ENCODE measurements at regions not wholly inside any gene's neighbourhood (a gene's known extent, or its start where the extent isn't known, plus 50 kb on each side); places are given as distances from the start of the nearest gene placed in this dataset.
"Not testable (repeated sequence)": the region's sequence is repeated elsewhere in the genome, so short reads cannot be mapped to it uniquely, and the experiment has no call there.

DNA sequence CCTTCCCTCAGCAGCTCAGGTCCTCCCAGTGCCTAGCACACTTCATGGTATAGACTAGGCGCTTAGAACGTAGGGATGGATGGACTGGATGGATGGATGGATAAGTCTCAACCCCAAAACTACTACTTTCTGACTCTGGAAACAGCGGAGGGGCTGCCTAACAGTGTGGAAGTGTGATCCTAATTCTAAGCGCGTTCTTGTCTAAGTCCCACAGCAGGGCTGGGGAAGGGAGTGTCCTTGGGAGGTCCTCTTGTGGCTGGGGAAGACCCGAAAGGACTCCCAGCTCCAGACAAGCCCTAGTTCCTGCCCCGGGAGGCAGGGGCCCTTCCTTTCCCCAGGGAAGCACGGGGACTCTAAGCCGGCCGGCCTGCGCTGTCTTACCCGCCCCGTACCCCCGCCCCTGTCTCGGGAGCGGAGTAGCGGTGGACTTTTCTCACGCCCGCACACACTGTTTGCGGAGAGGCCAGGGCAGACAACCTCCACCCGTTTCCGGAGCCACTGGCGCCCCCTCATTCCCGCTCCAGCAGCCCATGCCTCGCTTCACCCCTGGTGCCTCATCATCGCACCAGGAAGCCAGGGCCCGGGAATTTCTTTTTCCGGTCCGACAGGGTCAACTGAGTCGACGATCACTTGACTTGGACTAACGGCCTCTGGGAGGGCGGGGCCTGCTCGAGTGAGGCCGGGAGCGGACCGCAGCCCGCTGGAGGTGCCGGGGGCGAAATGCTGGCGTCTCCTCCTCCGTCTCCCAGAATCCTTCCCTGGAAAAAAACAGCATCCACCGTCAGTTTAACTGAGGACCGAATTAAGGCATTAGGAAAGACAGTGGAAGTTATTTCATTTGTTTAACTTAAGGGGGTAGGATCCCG is 133.3 kb downstream of the TBC1D2B start:
- DNase-seq: peak; percentile 87

GRCh38 chr15:77942611-77943211 is 134.8 kb downstream of the TBC1D2B start:
- DNase-seq: no peak

DNA sequence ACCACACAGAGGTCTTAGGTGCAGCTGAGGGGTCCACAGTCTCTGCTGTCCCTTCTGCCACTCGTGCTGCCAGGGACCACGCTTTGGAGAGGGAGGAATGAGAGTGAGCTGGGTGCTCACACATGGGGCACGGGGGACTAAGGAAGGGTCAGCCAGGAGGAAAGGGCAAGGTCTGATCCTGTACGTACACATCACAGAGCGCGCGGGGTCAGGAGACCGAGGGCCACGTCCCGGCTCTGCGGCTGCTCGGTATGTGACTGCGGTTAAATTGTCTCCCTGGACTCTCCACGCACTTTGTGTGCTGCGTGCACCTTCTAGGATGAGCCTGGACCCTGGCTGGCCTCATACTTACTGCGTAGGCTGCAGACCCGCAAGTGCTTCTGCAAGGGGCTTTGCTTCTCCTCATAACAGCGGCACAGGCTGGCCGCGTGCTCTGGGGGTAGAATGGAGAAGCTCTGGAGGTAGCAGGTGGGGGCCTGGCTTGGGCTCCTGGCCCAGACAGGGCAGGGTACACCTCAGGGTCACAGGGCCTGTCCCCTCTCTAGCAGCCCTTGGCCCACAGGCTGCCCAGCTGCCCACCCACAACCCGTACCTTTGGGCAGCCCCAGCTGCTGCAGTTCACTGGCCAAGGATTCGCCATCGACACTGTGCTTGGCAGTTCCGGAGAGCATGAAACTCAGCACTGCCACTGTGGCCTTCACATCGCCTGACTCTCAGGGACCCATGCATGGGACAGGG is 136.3 kb downstream of the TBC1D2B start:
- DNase-seq: not testable (repeated sequence)

- DNase-seq: no peak
Measured at GRCh38 chr15:77940381-77940947, 137.0 kb downstream of the TBC1D2B start.

DNA sequence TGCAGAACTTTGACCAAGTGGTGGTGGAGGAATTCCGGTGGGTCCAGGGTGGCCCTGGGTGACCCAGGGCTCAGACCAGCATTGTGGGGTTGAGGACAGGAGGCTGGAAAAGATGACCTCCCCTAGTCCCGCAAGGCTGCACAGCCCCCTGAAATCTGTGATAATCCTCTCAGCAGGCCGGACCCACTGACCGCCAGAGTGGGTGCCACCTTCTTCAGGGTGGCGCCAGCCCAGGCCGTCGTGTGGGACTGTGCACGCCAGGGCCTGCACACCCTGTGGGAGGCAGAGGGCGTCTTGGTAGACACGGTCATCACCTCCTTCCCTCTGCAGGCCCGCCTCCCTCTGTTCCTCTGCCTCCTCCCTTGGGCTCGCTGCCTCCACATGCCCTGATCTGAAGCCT is 137.7 kb downstream of the TBC1D2B start:
- no peak for DNase-seq

DNA sequence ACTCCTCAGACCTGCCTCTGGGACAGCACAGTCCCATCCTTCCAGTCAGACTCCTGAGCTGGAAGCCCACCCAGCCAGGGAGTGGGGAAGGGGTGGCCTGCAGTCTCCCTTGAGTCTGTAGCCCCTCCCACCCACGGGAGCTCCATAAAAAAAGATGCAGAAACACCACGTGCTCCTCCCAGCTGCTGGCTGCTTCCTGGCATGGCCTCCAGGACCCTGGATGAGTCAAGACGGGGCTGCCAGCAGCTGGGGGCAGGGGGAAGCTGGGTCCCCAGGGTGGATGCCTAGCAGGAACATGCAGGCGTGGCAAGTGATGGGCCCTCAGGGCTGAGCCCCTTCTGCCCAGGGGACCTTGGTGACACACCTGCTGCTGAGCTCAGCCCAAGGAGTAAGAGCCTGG is 138.5 kb downstream of the TBC1D2B start:
- not testable (repeated sequence) for DNase-seq

DNA sequence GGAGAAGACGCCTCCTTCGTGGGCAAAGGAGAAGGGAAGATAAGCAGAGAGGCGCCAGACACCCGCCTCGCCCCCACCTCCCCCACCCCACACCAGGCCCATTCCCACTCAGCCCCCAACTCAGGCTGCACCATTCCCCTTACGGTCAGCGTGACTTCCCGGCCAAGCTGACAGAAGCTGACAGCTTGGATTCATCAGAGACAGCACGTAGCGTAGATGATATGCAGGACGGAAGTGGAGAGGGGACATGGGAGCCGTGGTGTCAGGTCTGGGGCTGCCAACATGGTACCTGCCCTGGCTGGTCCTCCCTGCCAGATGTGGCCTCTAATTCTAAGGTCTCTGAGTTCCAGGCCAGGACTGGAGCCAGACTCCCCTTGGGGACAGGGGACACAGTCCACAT is 139.0 kb downstream of the TBC1D2B start:
- DNase-seq: not testable (repeated sequence)

DNA sequence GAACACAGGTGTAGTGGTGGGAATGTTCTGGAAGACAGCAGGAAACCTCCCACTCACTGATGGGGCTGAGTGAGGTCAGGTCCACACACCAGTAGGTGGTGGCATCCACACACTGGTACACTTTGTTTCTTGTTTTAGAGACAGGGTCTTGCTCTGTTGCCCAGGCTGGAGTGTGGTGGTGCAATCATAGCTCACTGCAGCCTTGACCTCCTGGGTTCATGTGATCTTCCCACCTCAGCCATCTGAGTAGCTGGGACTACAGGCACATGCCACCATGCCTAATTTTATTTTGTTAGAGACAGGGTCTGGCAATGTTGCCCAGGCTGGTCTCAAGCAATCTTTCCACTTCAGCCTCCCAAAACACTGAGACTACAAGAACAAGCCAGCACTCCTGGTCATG is 140.9 kb downstream of the TBC1D2B start:
- DNase-seq: not testable (repeated sequence)

DNA sequence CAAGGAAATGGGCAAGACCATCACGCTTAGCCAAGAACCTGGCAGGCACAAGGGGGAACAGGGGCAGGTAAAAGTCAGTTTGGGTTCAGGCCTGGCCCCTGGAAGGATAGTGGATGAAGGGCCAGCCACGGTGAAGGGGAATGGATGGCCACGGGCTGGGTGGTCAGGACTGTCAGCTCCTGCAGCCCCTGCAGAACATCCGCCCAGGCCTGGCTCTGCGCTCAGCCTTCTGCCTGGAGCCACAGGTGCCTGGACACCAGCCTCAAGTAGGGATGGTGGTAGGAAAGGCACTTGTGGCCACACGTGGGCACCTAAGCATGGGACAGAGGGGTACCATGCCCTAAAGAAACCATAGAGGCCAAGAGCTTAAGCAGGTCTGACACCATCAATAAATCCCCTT is 143.0 kb downstream of the TBC1D2B start:
- not testable (repeated sequence) for DNase-seq

GRCh38 chr15:77930907-77931306 is 146.6 kb downstream of the TBC1D2B start:
- not testable (repeated sequence) for DNase-seq

DNA sequence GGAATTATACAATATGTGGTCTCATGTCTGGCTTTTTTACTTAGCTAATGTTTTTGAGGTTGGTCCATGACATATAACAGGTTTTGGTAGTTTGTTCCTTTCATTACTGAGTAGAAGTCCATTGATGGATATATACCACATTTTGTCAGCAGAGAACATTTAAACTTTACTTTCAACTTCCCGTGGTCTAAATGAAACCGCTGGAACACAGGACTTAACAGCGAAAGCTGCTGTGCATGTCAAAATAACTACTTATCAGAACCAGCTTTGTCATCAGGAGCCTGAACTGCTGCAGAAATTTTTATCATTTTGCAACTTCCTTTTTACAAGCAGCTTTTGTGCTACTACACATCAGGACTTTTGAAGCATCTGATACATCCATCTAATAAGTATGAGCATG is 147.0 kb downstream of the TBC1D2B start:
- not testable (repeated sequence) for DNase-seq

GRCh38 chr15:77926789-77927188 is 150.7 kb downstream of the TBC1D2B start:
- DNase-seq: not testable (repeated sequence)

DNA sequence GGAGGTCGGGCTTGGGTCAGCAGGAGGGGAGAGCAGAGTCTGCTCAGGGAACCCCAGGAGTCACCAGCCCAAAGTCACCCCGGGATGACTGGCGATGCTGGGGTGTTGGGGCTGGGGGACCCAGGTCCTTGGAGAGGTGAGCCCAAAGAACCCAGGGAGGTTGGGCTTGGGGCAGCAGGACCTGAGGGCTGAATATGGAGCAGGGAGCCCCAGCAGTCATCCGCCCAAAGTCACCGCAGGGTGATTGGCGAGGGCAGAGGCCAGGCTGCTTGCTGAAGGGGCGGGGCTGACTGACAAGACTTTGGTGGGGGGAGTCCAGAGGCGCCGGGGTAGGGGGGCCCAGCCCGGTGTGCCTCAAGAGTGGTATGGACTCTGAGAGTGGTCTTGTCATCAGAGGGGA is 151.2 kb downstream of the TBC1D2B start:
- not testable (repeated sequence) for DNase-seq

GRCh38 chr15:77925101-77925500 is 152.4 kb downstream of the TBC1D2B start:
- DNase-seq: peak; percentile 40

- no peak for DNase-seq
Measured at GRCh38 chr15:77921664-77922063, 155.8 kb downstream of the TBC1D2B start.

GRCh38 chr15:77916966-77917635 is 160.4 kb downstream of the TBC1D2B start:
- not testable (repeated sequence) for DNase-seq

- not testable (repeated sequence) for DNase-seq
Measured at GRCh38 chr15:77915961-77916330, 161.6 kb downstream of the TBC1D2B start.

DNA sequence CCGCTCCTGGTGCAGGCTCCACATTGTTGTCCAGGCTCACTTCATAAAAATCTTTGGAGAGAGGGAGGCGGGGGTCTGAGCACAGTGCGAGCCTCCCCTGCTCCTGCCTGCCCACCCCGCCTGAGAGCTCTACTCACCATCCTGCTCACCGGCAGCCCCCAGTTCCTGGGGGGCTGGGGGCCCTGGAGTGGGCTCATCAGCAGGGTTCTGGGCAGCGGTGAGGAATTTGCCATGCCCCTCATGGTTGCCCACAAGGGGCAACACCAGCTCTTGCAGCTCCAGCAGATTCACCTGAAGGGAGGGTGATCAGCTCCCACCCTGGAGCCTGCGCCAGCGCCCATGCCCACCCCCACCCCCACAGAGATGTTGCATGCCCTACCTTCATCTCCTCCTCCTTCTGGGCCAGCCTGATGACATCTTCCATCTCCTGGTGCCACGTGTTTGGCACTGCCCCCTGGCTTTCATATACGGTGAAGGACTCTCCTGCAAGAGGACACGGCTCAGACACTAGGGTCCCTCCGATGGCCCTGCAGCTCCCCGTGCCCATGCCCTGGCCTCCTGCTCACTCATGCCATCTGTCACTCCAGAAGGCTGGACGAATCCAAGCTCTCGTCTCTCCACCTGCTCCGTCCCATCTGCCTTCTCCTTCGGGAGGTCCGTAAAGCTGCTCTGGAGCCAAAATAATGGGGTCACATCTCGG is 162.1 kb downstream of the TBC1D2B start:
- no peak for DNase-seq

- DNase-seq: not testable (repeated sequence)
Measured at GRCh38 chr15:77914531-77914930, 163.0 kb downstream of the TBC1D2B start.

- DNase-seq: peak; percentile 58
Measured at GRCh38 chr15:77910030-77910911, 167.2 kb downstream of the TBC1D2B start.
